ENCODE measurements at regions not wholly inside any gene's neighbourhood (a gene's known extent, or its start where the extent isn't known, plus 50 kb on each side); places are given as distances from the start of the nearest gene placed in this dataset.

- TF ChIP-seq SRF (IDR thresholded peaks at IDR 0.05; ENCODE audit: low read depth) = no peak
- TF ChIP-seq TCF7L2 (IDR thresholded peaks at IDR 0.05; ENCODE audit: borderline replicate concordance, extremely low read depth, insufficient read depth, insufficient read length) = no peak
- no peak for TF ChIP-seq POLR2A (IDR thresholded peaks at IDR 0.05; ENCODE audit: borderline replicate concordance, extremely low read depth, insufficient read depth, insufficient read length)
- TF ChIP-seq ELF1 (IDR thresholded peaks at IDR 0.05; ENCODE audit: borderline replicate concordance, low read depth) = no peak
- TF ChIP-seq SP1 (IDR thresholded peaks at IDR 0.05; ENCODE audit: low read depth) = no peak
- TF ChIP-seq REST (IDR thresholded peaks at IDR 0.05; ENCODE audit: low read depth) = no peak
- no peak for TF ChIP-seq CEBPB (IDR thresholded peaks at IDR 0.05; ENCODE audit: low read depth)
- TF ChIP-seq CBX3 (IDR thresholded peaks at IDR 0.05; ENCODE audit: low read depth) = no peak
- no peak for TF ChIP-seq RAD21 (IDR thresholded peaks at IDR 0.05; ENCODE audit: low read depth)
- TF ChIP-seq EGR1 (IDR thresholded peaks at IDR 0.05; ENCODE audit: low read depth) = no peak
- TF ChIP-seq MAX (IDR thresholded peaks at IDR 0.05) = no peak
These were observed 526.3 kb downstream of the PTPRU start (continued) for GRCh38 chr1:29762635-29763034.

GRCh38 chr1:29761159-29761928, 525.0 kb downstream of the PTPRU start:
- Histone ChIP-seq H3K27ac (ENCODE audit: low read depth, low read length) (no peak overlapping the region), H2AFZ (ENCODE audit: low read depth, low read length, poor library complexity, severe bottlenecking) (no peak overlapping the region), H3K9ac (ENCODE audit: low read length) (no peak overlapping the region), H3K9me3 (ENCODE audit: control insufficient read depth in 1 of 2, insufficient read depth in 1 of 2, low read depth in 1 of 2, low read length in 2 of 2) (no peaks in the 10 kb centered on the region), H3K27me3 (ENCODE audit: insufficient read depth, low read length) (peaks cover 34% of the 10 kb centered on the region), H3K9me2 (ENCODE audit: insufficient read depth) (no peaks in the 10 kb centered on the region), H3K4me1 (ENCODE audit: control insufficient read depth in 1 of 2, insufficient read depth in 2 of 2, low read length in 2 of 2) (no peaks in the 10 kb centered on the region), H3K36me3 (ENCODE audit: control insufficient read depth in 1 of 2, insufficient read depth in 2 of 2, low read length in 2 of 2) (no peaks in the 10 kb centered on the region), H3K4me2 (ENCODE audit: low read length) (no peak overlapping the region), H3K4me3 (replicated peaks in 1 of 2; ENCODE audit: low read depth in 1 of 2, low read length in 2 of 2) (no peak overlapping the region), H4K20me1 (ENCODE audit: insufficient read depth) (no peaks in the 10 kb centered on the region), H3K79me2 (ENCODE audit: insufficient read depth, low read length) (no peaks in the 10 kb centered on the region)
- POLR2A ChIA-PET = no interaction called here
- intact Hi-C loops (cut with micrococcal nuclease) = no loop called here
- no peak for DNase-seq (ENCODE audit: low read depth, low spot score)
- TF ChIP-seq FOSL1 (IDR thresholded peaks at IDR 0.05; ENCODE audit: low read depth) (no peak), JUND (IDR thresholded peaks at IDR 0.05) (no peak), ELF1 (IDR thresholded peaks at IDR 0.05; ENCODE audit: borderline replicate concordance, low read depth) (no peak)
- CTCF ChIA-PET = no interaction called here
- BruUV-seq (replicated peaks) = no TSS peak
- RAD21 ChIA-PET (ENCODE audit: low non-redundant PET in 1 of 2, low total read pairs in 2 of 2, uncharacterized antibody in 2 of 2, unreplicated experiment in 2 of 2) = no interaction called here
- no peak for ATAC-seq

All from HCT116 (cell line).